DND-41 (cell line): ENCODE measurements at regions not wholly inside any gene's neighbourhood (a gene's known extent, or its start where the extent isn't known, plus 50 kb on each side); places are given as distances from the start of the nearest gene placed in this dataset.

Source experiments
- EZH2 ChIP-seq: IDR thresholded peaks from 3 replicates; pipeline ENCODE4 v1.6.1; 2012; ENCODE audit warnings: borderline replicate concordance, low read depth, mild to moderate bottlenecking, moderate library complexity, low read length, inconsistent platforms; ENCODE audit not compliant: severe bottlenecking
- TF ChIP-seq, protein P1 (sequence below): IDR thresholded peaks from 2 replicates; pipeline ENCODE4 v1.5.1; 2012; ENCODE audit warnings: borderline replicate concordance, low read length, moderate library complexity, mild to moderate bottlenecking; ENCODE audit not compliant: poor library complexity, severe bottlenecking; ENCODE audit errors: extremely low read depth

DNA sequence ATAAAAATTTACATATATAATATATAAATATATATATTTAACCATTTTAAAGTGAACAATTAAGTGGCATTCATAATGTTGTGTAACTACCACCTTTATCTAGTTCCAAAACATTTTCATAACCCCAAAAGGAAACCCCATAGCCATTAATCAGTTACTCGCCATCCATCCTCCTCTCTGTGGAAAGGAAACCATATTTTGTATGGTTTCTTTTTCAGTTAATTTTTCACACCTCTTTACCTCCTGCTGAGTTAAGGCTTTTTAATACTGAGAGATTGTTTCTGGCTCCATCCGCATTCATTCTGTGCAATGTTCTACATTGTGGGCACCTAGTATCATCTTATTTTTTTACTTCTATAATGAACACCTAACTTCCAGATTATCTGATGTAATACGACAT lies 512.1 kb downstream of the LMO4 start:
- TF ChIP-seq EZH2: no peak
- TF ChIP-seq, protein P1, sequence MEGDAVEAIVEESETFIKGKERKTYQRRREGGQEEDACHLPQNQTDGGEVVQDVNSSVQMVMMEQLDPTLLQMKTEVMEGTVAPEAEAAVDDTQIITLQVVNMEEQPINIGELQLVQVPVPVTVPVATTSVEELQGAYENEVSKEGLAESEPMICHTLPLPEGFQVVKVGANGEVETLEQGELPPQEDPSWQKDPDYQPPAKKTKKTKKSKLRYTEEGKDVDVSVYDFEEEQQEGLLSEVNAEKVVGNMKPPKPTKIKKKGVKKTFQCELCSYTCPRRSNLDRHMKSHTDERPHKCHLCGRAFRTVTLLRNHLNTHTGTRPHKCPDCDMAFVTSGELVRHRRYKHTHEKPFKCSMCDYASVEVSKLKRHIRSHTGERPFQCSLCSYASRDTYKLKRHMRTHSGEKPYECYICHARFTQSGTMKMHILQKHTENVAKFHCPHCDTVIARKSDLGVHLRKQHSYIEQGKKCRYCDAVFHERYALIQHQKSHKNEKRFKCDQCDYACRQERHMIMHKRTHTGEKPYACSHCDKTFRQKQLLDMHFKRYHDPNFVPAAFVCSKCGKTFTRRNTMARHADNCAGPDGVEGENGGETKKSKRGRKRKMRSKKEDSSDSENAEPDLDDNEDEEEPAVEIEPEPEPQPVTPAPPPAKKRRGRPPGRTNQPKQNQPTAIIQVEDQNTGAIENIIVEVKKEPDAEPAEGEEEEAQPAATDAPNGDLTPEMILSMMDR: no peak
